Right lobe of liver (tissue), 6 donors: ENCODE measurements at regions not wholly inside any gene's neighbourhood (a gene's known extent, or its start where the extent isn't known, plus 50 kb on each side); places are given as distances from the start of the nearest gene placed in this dataset.

Experiments used
- ATAC-seq, 4 donors: fragments of 200-7000 bp; cut with Tn5 transposase; one replicate each; pipeline ENCODE4 v1.9.1; 2020; ENCODE audit warnings: mild to moderate bottlenecking in 4 of 4, moderate library complexity in 4 of 4
- DNase-seq, 3 donors: peaks; one replicate each; pipeline ENCODE4 v3.0.0-alpha.2; 2020
- H3K27ac ChIP-seq, 3 donors: fragments of 200-600 bp; one replicate each; pipeline ENCODE4 v1.8.0; 2022
- H3K27me3 ChIP-seq, 2 donors: fragments of 200-600 bp; one replicate each; pipeline ENCODE4 v1.8.0; 2022
- H3K36me3 ChIP-seq, 4 donors: fragments of 200-600 bp; sonication (generic) in 1 of 4; one replicate each; pipeline versions ENCODE4 v1.5.1 to v1.8.0; 2017 to 2022; ENCODE audit warnings: control low read depth in 1 of 4
- H3K4me1 ChIP-seq, 4 donors: fragments of 200-600 bp; sonication (generic) in 1 of 4; one replicate each; pipeline versions ENCODE4 v1.5.1 to v1.8.0; 2017 to 2022; ENCODE audit warnings: control low read depth in 1 of 4
- H3K4me3 ChIP-seq, 3 donors: fragments of 200-600 bp; one replicate each; pipeline ENCODE4 v1.8.0; 2022
- H3K9me3 ChIP-seq, 4 donors: fragments of 200-600 bp; sonication (generic) in 1 of 4; one replicate each; pipeline versions ENCODE4 v1.5.1 to v1.8.0; 2017 to 2022; ENCODE audit warnings: control low read depth in 1 of 4
- POLR2A ChIP-seq: fragments of 450-650 bp; IDR thresholded peaks from one replicate; pipeline ENCODE4 v1.6.1; 2017; ENCODE audit warnings: antibody characterized with exemption, mild to moderate bottlenecking
- WGBS: methylation state at CpG from one replicate; pipeline ENCODE4 v1.1.6; 2018; ENCODE audit warnings: low coverage, low lambda C conversion rate; ENCODE audit not compliant: insufficient coverage; ENCODE audit errors: missing lambda C conversion rate; 5-methylcytosine and 5-hydroxymethylcytosine counted together
- intact Hi-C, 2 donors: fragments of 100-400 bp; cut with DNase I; formaldehyde crosslinking; loops; one replicate each; pipeline versions ENCODE4 v1.11.2 to v1.14.1; 2022
- TF ChIP-seq, protein P1 (sequence below), 4 donors: fragments of 200-600 bp in 3 of 4; fragments of 450-650 bp in 1 of 4; IDR thresholded peaks; one replicate each; pipeline versions ENCODE4 v1.5.1 to v1.8.0; 2016 to 2022; ENCODE audit warnings: antibody characterized with exemption in 4 of 4, mild to moderate bottlenecking in 2 of 4
- donor health status: DM: no; HTN: yes; CAD: no.
- donor health status: DM: no; HTN: no; CAD: no.
- donor health status: DM: no; HTN: no; CAD: no.
- donor health status: DM: no; HTN: yes; CAD: no.
- donor health status: DM: no; HTN: yes; CAD: no.

DNA sequence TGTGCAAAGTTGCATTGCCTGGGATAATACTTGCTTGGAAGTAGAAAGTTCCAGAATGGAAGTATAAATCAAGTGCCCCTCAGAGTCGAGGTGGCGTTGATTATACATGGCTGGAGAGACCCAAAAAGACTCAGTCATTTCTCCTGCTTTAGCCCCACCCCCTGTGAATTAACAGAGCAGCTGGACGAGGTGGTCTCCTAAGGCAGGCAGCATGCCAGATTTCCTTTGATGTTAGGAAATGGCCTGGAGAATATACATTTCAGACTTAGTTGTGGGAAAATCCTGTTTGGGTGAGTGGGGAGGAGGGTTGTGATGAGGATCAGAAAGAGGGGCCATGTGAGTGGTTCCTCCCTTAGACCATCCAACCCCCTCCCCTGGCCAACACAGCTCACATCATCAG is 406.1 kb upstream of the TMPO start:
- no peak for TF ChIP-seq POLR2A
- TF ChIP-seq, protein P1, sequence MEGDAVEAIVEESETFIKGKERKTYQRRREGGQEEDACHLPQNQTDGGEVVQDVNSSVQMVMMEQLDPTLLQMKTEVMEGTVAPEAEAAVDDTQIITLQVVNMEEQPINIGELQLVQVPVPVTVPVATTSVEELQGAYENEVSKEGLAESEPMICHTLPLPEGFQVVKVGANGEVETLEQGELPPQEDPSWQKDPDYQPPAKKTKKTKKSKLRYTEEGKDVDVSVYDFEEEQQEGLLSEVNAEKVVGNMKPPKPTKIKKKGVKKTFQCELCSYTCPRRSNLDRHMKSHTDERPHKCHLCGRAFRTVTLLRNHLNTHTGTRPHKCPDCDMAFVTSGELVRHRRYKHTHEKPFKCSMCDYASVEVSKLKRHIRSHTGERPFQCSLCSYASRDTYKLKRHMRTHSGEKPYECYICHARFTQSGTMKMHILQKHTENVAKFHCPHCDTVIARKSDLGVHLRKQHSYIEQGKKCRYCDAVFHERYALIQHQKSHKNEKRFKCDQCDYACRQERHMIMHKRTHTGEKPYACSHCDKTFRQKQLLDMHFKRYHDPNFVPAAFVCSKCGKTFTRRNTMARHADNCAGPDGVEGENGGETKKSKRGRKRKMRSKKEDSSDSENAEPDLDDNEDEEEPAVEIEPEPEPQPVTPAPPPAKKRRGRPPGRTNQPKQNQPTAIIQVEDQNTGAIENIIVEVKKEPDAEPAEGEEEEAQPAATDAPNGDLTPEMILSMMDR (IDR thresholded peaks at IDR 0.05): no peak
- DNase-seq: no peak
- ATAC-seq: no peak
- Histone ChIP-seq H3K27me3 (no peaks in the 10 kb centered on the region), H3K9me3 (no peaks in the 10 kb centered on the region), H3K36me3 (no peaks in the 10 kb centered on the region), H3K4me3 (no peak overlapping the region), H3K27ac (no peak overlapping the region), H3K4me1 (no peaks in the 10 kb centered on the region)
- 61% methylated on average over 3 of the region's 3 CpGs for WGBS
- intact Hi-C loops: no loop called here

DNA sequence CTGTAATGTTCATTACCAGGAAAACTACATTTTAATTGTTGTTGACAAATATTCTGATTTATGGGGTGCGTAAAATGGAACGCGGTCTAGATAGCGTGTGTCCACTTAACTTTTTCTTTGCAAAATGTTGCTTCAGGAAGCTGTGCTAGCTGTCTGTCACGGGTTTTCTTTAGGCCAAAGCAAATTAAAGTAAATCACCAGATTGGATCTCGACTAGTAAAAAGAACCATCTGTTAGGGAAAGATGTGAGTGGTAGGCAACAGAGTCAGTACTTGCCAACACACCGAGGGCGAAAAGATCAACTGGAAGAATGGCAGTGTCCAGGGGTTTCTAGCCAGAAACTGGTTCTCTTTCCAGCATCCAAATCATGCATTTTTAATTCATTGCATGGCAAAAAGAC is 404.9 kb upstream of the TMPO start:
- H3K4me1 ChIP-seq: no peaks in the 10 kb centered on the region
- H3K27ac ChIP-seq: no peak overlapping the region
- intact Hi-C loops: no loop called here
- DNase-seq (no peak), ATAC-seq (no peak)
- no peak for TF ChIP-seq POLR2A
- TF ChIP-seq, protein P1 (IDR thresholded peaks at IDR 0.05): no peak
- H3K9me3 ChIP-seq: no peaks in the 10 kb centered on the region
- 76% methylated on average over 8 of the region's 8 CpGs for WGBS
- H3K36me3 ChIP-seq: no peaks in the 10 kb centered on the region
- no peaks in the 10 kb centered on the region for H3K27me3 ChIP-seq
- H3K4me3 ChIP-seq: no peak overlapping the region

DNA sequence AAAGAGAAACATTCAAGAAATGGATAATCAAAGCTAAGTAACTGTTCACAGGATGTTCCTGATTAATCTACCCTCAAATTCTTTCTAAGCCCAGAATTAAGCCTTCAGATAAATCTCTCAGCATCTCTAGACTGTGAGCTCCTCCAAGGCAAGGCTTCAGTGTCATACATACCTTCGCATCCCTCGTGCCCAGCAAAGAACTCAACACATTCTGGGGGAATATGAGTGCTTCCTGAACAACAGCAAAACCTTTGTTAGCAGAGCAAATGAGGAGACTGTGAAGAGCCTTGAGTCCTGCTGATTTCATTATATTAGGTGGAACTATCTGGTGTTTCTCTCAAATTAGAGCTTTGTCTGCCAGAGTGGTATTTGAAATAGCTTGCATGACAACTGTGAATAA is 401.8 kb upstream of the TMPO start:
- H3K4me3 ChIP-seq: no peak overlapping the region
- H3K27ac ChIP-seq: no peak overlapping the region
- no peaks in the 10 kb centered on the region for H3K27me3 ChIP-seq
- H3K4me1 ChIP-seq: no peaks in the 10 kb centered on the region
- intact Hi-C loops: no loop called here
- 29% methylated on average over 1 of the region's 2 CpGs for WGBS
- ATAC-seq (no peak), DNase-seq (no peak)
- TF ChIP-seq POLR2A: no peak
- TF ChIP-seq, protein P1 (IDR thresholded peaks at IDR 0.05): no peak
- H3K36me3 ChIP-seq: no peaks in the 10 kb centered on the region
- no peaks in the 10 kb centered on the region for H3K9me3 ChIP-seq

DNA sequence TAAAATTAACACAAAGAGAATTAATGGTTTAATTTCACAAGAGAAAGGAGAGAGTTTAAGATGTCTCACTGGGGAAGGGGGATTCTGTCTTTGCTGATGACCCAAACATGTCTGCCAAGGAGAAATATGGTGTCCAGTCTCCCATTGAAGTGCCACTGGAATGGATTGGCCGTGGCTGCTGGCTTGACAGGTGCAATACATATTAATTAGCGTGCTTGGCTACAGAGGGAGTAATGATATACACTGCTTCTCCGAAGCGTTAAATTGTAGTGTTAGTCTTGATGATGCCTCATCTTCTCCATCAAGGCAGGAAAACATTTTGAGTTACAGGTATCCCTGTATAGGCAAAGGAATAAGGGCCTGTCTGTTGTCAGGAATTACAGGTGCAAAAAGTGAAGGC is 393.4 kb upstream of the TMPO start:
- no peak for DNase-seq
- H3K27me3 ChIP-seq: no peaks in the 10 kb centered on the region
- H3K4me3 ChIP-seq: no peak overlapping the region
- H3K36me3 ChIP-seq: no peaks in the 10 kb centered on the region
- TF ChIP-seq, protein P1 (IDR thresholded peaks at IDR 0.05): no peak
- no peak for TF ChIP-seq POLR2A
- 71% methylated on average over 2 of the region's 4 CpGs for WGBS
- ATAC-seq: no peak
- no peaks in the 10 kb centered on the region for H3K9me3 ChIP-seq
- H3K4me1 ChIP-seq: no peaks in the 10 kb centered on the region
- no peak overlapping the region for H3K27ac ChIP-seq
- intact Hi-C loops: no loop called here

DNA sequence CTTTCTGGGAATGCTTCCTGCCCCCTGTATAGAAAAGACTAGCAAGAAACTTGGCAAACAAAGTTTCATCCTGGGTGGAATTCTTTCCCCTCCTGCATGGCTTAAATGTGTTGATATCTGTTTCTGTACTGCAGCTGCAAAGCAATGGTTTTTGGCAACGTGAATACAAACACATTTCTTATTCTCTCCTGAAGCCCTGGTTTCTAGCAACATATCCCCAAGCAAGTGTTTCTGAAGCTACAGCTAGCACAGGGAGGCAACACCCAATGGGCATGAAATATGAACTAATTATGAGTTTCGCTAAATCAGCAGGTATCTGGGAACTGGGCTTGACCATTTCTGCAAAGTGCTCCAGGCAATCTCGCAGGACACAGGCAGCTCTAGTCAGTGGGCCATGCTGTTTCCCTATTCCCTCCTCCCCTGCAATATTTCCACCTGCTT is 392.3 kb upstream of the TMPO start:
- TF ChIP-seq POLR2A: no peak
- TF ChIP-seq, protein P1 (IDR thresholded peaks at IDR 0.05): no peak
- DNase-seq (no peak), ATAC-seq (no peak)
- WGBS: 26% methylated on average over 3 of the region's 3 CpGs
- no peak overlapping the region for H3K27ac ChIP-seq
- H3K36me3 ChIP-seq: no peaks in the 10 kb centered on the region
- H3K4me1 ChIP-seq: no peaks in the 10 kb centered on the region
- H3K9me3 ChIP-seq: no peaks in the 10 kb centered on the region
- H3K27me3 ChIP-seq: no peaks in the 10 kb centered on the region
- H3K4me3 ChIP-seq: no peak overlapping the region
- intact Hi-C loops: no loop called here
